ENCODE measurements at regions not wholly inside any gene's neighbourhood (a gene's known extent, or its start where the extent isn't known, plus 50 kb on each side); places are given as distances from the start of the nearest gene placed in this dataset.

DNA sequence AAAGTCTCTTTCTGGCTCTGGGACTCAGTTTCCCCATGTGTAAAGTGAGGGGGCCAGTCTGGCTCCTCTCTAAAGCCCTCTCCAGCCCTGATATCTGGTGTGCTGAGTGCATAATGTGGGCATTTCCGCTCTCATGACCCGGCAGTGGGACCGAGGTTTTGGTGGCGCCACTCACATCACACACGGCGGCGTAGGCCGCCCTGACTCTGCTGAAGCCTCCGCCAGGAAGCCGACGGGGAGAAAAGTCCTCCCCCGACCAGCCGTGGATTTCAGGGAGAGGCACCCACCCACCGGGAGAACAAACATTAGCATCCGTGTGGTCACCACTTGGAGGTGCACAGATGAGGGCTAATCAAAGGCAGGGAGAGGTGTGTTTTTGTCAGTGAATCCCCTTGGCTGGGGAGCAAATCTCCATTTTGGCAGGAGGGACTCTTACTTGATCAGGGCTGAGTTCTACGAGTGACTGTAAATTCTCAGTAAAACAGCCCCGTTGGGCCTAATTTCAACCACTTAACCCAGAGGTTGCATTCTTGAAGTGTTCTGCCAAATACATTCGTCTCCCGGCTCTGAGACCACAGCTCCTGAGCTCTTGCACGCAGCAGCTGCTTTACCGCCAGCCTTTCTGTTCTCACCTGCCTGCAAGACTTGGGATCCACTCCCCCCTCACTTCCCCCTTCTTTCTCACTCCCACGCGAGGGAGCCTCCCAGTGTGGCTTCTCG lies 118.2 kb downstream of the FOXD2 start:
- TF ChIP-seq, protein P1, sequence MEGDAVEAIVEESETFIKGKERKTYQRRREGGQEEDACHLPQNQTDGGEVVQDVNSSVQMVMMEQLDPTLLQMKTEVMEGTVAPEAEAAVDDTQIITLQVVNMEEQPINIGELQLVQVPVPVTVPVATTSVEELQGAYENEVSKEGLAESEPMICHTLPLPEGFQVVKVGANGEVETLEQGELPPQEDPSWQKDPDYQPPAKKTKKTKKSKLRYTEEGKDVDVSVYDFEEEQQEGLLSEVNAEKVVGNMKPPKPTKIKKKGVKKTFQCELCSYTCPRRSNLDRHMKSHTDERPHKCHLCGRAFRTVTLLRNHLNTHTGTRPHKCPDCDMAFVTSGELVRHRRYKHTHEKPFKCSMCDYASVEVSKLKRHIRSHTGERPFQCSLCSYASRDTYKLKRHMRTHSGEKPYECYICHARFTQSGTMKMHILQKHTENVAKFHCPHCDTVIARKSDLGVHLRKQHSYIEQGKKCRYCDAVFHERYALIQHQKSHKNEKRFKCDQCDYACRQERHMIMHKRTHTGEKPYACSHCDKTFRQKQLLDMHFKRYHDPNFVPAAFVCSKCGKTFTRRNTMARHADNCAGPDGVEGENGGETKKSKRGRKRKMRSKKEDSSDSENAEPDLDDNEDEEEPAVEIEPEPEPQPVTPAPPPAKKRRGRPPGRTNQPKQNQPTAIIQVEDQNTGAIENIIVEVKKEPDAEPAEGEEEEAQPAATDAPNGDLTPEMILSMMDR (IDR thresholded peaks at IDR 0.05; ENCODE audit: insufficient read depth, low read length) = no peak
- no peak for TF ChIP-seq GABPA (IDR thresholded peaks at IDR 0.05; ENCODE audit: low read depth)
- TF ChIP-seq POLR2AphosphoS5 (IDR thresholded peaks at IDR 0.05; ENCODE audit: low read depth) = no peak
